DOHH2 (cell line): ENCODE measurements at regions not wholly inside any gene's neighbourhood (a gene's known extent, or its start where the extent isn't known, plus 50 kb on each side); places are given as distances from the start of the nearest gene placed in this dataset.

ENCODE experiments used
- CTCF ChIP-seq: fragments of 200-600 bp; sonication (generic); IDR thresholded peaks from one replicate; pipeline ENCODE4 v1.5.1; 2014; ENCODE audit warnings: antibody characterized with exemption, mild to moderate bottlenecking, low read depth, low read length; ENCODE audit not compliant: poor library complexity, severe bottlenecking
- EZH2phosphoT487 ChIP-seq: fragments of 200-600 bp; sonication (generic); IDR thresholded peaks from 2 replicates; pipeline ENCODE4 v1.6.1; 2017; ENCODE audit warnings: borderline replicate concordance, mild to moderate bottlenecking, antibody characterized with exemption, low read length, moderate library complexity, mixed read lengths

GRCh38 chr10:78599122-78599853 is 469.5 kb upstream of the ZMIZ1 start:
- TF ChIP-seq EZH2phosphoT487 (no peak), CTCF (no peak)
